HEK293 (cell line): ENCODE measurements at regions not wholly inside any gene's neighbourhood (a gene's known extent, or its start where the extent isn't known, plus 50 kb on each side); places are given as distances from the start of the nearest gene placed in this dataset.

Experiments used
- CTCF ChIA-PET: fragments of 350-600 bp; formaldehyde crosslinking; extraction: SDS; loops from one replicate; lab custom pipeline; 2021; ENCODE audit warnings: antibody characterized with exemption; lab: Yijun Ruan, JAX
- POLR2A ChIA-PET: fragments of 300-600 bp; formaldehyde crosslinking; extraction: SDS; loops from one replicate; lab custom pipeline; 2020; ENCODE audit warnings: antibody characterized with exemption, inconsistent platforms; lab: Yijun Ruan, JAX
- H3K27ac ChIP-seq: fragments of 200-500 bp; sonication (Bioruptor generic); 2 replicates; pipeline ENCODE4 v1.5.1; 2014; ENCODE audit warnings: low read depth, low read length, control low read depth, inconsistent platforms; ENCODE audit errors: extremely low read depth
- H3K36me3 ChIP-seq, 2 experiments: fragments of 200-500 bp in 1 of 2; sonication (Bioruptor generic) in 1 of 2; 1 replicate in 1 of 2; 2 replicates in 1 of 2; pipeline ENCODE4 v1.5.1; 2014 to 2017; ENCODE audit warnings: inconsistent platforms in 2 of 2, low read length in 2 of 2; ENCODE audit not compliant: control insufficient read depth in 2 of 2, insufficient read depth in 1 of 2
- H3K4me1 ChIP-seq: fragments of 200-500 bp; sonication (Bioruptor generic); 2 replicates; pipeline ENCODE4 v1.5.1; 2014; ENCODE audit warnings: mild to moderate bottlenecking, low read length, inconsistent platforms; ENCODE audit not compliant: control insufficient read depth, insufficient read depth
- H3K4me3 ChIP-seq: 2 replicates; pipeline ENCODE4 v1.5.1; 2011; ENCODE audit warnings: low read depth, mild to moderate bottlenecking, control low read depth, low read length, moderate library complexity
- H3K9me3 ChIP-seq: fragments of 200-500 bp; sonication (Bioruptor generic); 2 replicates; pipeline ENCODE4 v1.5.1; 2014; ENCODE audit warnings: low read depth, low read length, inconsistent platforms; ENCODE audit not compliant: control insufficient read depth, insufficient read depth
- TRIM28 ChIP-seq: IDR thresholded peaks from 2 replicates; pipeline ENCODE4 v1.6.1; 2011; ENCODE audit warnings: low read length, control low read depth, borderline replicate concordance
- WT1 ChIP-seq: fragments of 450-650 bp; formaldehyde crosslinking; IDR thresholded peaks from 2 replicates; pipeline ENCODE4 v1.5.1; 2016; ENCODE audit warnings: missing biosample characterization, missing genetic modification characterization
- YY1 ChIP-seq: fragments of 450-650 bp; formaldehyde crosslinking; IDR thresholded peaks from 2 replicates; pipeline ENCODE4 v1.5.1; 2018; ENCODE audit warnings: missing biosample characterization, missing genetic modification characterization
- ZBTB7A ChIP-seq: fragments of 450-650 bp; formaldehyde crosslinking; IDR thresholded peaks from 2 replicates; pipeline ENCODE4 v1.5.1; 2016; ENCODE audit warnings: low read depth, missing biosample characterization, missing genetic modification characterization
- ZNF114 ChIP-seq: fragments of 450-650 bp; formaldehyde crosslinking; IDR thresholded peaks from 2 replicates; pipeline ENCODE4 v1.5.0; 2017; ENCODE audit warnings: missing biosample characterization, missing genetic modification characterization
- ZNF266 ChIP-seq: fragments of 450-650 bp; formaldehyde crosslinking; IDR thresholded peaks from 2 replicates; pipeline ENCODE4 v1.5.1; 2016; ENCODE audit warnings: missing biosample characterization, missing genetic modification characterization, low read depth
- ZNF302 ChIP-seq: fragments of 450-650 bp; formaldehyde crosslinking; IDR thresholded peaks from 2 replicates; pipeline ENCODE4 v1.5.1; 2016; ENCODE audit warnings: missing biosample characterization, missing genetic modification characterization, low read depth
- ZNF530 ChIP-seq: fragments of 450-650 bp; formaldehyde crosslinking; IDR thresholded peaks from 2 replicates; pipeline ENCODE4 v1.5.1; 2016; ENCODE audit warnings: low read depth, missing biosample characterization, missing genetic modification characterization
- ZNF571 ChIP-seq: fragments of 450-650 bp; formaldehyde crosslinking; IDR thresholded peaks from 2 replicates; pipeline ENCODE4 v1.5.0; 2017; ENCODE audit warnings: missing biosample characterization, missing genetic modification characterization
- ZNF623 ChIP-seq: fragments of 450-650 bp; formaldehyde crosslinking; IDR thresholded peaks from 2 replicates; pipeline ENCODE4 v1.5.1; 2016; ENCODE audit warnings: missing biosample characterization, missing genetic modification characterization
- ZNF624 ChIP-seq: fragments of 450-650 bp; formaldehyde crosslinking; IDR thresholded peaks from 2 replicates; pipeline ENCODE4 v1.5.1; 2017; ENCODE audit warnings: missing biosample characterization, missing genetic modification characterization
- TF ChIP-seq, protein P1 (sequence below): fragments of 450-650 bp; formaldehyde crosslinking; conservative IDR thresholded peaks from 2 replicates; pipeline ENCODE4 v1.5.1; 2016; ENCODE audit warnings: low read depth, missing biosample characterization, missing genetic modification characterization
- TF ChIP-seq, protein P2 (sequence below): fragments of 450-650 bp; formaldehyde crosslinking; IDR thresholded peaks from 2 replicates; pipeline ENCODE4 v1.5.1; 2016; ENCODE audit warnings: missing biosample characterization, missing genetic modification characterization
- TF ChIP-seq, protein P3 (sequence below): IDR thresholded peaks from 2 replicates; pipeline ENCODE4 v1.6.1; 2011; ENCODE audit warnings: mild to moderate bottlenecking, low read depth, low read length, borderline replicate concordance
- TF ChIP-seq, protein P4 (sequence below): fragments of 450-650 bp; formaldehyde crosslinking; IDR thresholded peaks from 2 replicates; pipeline ENCODE4 v1.5.1; 2016; ENCODE audit warnings: missing biosample characterization, missing genetic modification characterization

DNA sequence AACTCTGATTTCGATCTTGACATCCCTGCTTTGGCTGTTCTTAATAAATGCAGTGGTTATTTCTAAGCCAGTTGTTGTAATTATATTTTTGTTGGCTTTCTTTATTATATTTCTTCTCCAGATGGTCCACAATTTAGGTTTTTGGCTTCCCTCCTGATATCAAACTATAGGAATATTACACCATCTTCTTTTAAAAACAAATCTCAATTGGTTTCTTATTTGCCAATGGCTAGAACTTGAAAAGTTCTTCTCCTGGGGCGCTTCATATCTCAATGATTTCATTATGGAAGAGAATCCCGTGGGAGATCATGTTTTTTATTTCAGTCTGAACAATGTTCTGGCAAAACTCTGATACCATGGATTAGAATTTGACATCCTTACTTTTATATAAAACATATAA is 292.3 kb downstream of the FLRT2 start (continued):
- TF ChIP-seq, protein P1, sequence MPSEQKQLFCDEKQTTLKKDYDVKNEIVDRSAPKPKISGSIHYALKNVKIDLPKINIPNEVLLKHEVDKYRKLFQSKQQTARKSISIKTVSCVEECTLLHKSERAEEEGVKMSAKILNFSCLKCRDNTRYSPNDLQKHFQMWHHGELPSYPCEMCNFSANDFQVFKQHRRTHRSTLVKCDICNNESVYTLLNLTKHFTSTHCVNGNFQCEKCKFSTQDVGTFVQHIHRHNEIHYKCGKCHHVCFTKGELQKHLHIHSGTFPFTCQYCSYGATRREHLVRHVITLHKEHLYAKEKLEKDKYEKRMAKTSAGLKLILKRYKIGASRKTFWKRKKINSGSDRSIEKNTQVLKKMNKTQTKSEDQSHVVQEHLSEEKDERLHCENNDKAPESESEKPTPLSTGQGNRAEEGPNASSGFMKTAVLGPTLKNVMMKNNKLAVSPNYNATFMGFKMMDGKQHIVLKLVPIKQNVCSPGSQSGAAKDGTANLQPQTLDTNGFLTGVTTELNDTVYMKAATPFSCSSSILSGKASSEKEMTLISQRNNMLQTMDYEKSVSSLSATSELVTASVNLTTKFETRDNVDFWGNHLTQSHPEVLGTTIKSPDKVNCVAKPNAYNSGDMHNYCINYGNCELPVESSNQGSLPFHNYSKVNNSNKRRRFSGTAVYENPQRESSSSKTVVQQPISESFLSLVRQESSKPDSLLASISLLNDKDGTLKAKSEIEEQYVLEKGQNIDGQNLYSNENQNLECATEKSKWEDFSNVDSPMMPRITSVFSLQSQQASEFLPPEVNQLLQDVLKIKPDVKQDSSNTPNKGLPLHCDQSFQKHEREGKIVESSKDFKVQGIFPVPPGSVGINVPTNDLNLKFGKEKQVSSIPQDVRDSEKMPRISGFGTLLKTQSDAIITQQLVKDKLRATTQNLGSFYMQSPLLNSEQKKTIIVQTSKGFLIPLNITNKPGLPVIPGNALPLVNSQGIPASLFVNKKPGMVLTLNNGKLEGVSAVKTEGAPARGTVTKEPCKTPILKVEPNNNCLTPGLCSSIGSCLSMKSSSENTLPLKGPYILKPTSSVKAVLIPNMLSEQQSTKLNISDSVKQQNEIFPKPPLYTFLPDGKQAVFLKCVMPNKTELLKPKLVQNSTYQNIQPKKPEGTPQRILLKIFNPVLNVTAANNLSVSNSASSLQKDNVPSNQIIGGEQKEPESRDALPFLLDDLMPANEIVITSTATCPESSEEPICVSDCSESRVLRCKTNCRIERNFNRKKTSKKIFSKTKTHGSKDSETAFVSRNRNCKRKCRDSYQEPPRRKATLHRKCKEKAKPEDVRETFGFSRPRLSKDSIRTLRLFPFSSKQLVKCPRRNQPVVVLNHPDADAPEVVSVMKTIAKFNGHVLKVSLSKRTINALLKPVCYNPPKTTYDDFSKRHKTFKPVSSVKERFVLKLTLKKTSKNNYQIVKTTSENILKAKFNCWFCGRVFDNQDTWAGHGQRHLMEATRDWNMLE (tag by site-specific recombination), result no peak
- no peak for TF ChIP-seq YY1 (tag by site-specific recombination)
- TF ChIP-seq ZNF571 (tag by site-specific recombination), result no peak

DNA sequence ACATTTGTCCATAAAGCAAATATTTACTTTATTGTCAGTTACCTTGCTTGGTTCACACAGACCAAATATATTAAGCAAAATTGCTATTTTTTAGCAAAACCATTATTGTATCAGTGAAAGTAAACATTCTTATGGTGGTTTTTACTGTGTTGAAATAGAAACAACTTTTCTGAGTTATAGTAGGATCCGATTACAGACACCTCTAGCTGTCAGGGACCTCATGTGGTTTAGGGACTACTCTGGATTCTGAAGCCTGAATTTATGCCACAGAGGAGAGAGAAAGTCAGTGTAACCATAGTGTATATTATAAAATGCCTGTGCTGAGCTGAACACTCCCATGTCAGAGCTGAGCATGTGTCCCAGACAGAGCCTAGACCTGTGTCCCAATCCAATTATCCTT is 287.5 kb downstream of the FLRT2 start:
- Histone ChIP-seq H3K36me3 (no peaks in the 10 kb centered on the region), H3K4me1 (no peaks in the 10 kb centered on the region), H3K27ac (no peak overlapping the region), H3K4me3 (no peak overlapping the region), H3K9me3 (no peaks in the 10 kb centered on the region)
- ChIA-PET POLR2A (no interaction called here), CTCF (no interaction called here)
- TF ChIP-seq WT1 (tag by site-specific recombination) (no peak), ZNF114 (tag by site-specific recombination) (no peak), TRIM28 (no peak), ZNF266 (tag by site-specific recombination) (no peak), ZNF624 (tag by site-specific recombination) (no peak), ZBTB7A (no peak), ZNF623 (tag by site-specific recombination) (no peak), ZNF530 (tag by site-specific recombination) (no peak), ZNF302 (tag by site-specific recombination) (no peak)
- TF ChIP-seq, protein P2, sequence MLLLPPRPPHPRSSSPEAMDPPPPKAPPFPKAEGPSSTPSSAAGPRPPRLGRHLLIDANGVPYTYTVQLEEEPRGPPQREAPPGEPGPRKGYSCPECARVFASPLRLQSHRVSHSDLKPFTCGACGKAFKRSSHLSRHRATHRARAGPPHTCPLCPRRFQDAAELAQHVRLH (tag by site-specific recombination), result no peak
- TF ChIP-seq, protein P3, sequence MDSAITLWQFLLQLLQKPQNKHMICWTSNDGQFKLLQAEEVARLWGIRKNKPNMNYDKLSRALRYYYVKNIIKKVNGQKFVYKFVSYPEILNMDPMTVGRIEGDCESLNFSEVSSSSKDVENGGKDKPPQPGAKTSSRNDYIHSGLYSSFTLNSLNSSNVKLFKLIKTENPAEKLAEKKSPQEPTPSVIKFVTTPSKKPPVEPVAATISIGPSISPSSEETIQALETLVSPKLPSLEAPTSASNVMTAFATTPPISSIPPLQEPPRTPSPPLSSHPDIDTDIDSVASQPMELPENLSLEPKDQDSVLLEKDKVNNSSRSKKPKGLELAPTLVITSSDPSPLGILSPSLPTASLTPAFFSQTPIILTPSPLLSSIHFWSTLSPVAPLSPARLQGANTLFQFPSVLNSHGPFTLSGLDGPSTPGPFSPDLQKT, result no peak
- TF ChIP-seq, protein P1 (tag by site-specific recombination), result no peak
- TF ChIP-seq, protein P4, sequence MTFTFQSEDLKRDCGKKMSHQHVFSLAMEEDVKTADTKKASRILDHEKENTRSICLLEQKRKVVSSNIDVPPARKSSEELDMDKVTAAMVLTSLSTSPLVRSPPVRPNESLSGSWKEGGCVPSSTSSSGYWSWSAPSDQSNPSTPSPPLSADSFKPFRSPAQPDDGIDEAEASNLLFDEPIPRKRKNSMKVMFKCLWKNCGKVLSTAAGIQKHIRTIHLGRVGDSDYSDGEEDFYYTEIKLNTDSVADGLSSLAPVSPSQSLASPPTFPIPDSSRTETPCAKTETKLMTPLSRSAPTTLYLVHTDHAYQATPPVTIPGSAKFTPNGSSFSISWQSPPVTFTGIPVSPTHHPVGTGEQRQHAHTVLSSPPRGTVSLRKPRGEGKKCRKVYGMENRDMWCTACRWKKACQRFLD (tag by site-specific recombination), result no peak
